GM20431 (cell line): ENCODE measurements at regions not wholly inside any gene's neighbourhood (a gene's known extent, or its start where the extent isn't known, plus 50 kb on each side); places are given as distances from the start of the nearest gene placed in this dataset.
"Not testable (repeated sequence)": the region's sequence is repeated elsewhere in the genome, so short reads cannot be mapped to it uniquely, and the experiment has no call there.

Experiments used
- in situ Hi-C: fragments of 300-500 bp; cut with MseI, MboI; formaldehyde crosslinking; loops from one replicate; pipeline ENCODE4 v1.15.0; 2020; ENCODE audit warnings: low sequenced_read_pairs; ENCODE audit not compliant: unreplicated experiment

GRCh38 chr14:34310724-34311123, 151.3 kb downstream of the SPTSSA start:
- in situ Hi-C loops, result loop anchor here (25.0 kb wide), 2 partner anchors 473 to 1723 kb away; no protein-coding TSS in a partner anchor

GRCh38 chr14:34303811-34304210, 158.2 kb downstream of the SPTSSA start:
- in situ Hi-C loops, result loop anchor here (25.0 kb wide), 2 partner anchors 467 to 1717 kb away; no protein-coding TSS in a partner anchor

- in situ Hi-C loops, result loop anchor here (25.0 kb wide), 2 partner anchors 465 to 1715 kb away; no protein-coding TSS in a partner anchor
Measured at GRCh38 chr14:34302654-34303053, 159.4 kb downstream of the SPTSSA start.

GRCh38 chr14:34300882-34301734, 160.9 kb downstream of the SPTSSA start:
- in situ Hi-C loops, result loop anchor here (25.0 kb wide), 2 partner anchors 464 to 1714 kb away; no protein-coding TSS in a partner anchor

- in situ Hi-C loops, result loop anchor here (25.0 kb wide), 2 partner anchors 463 to 1713 kb away; no protein-coding TSS in a partner anchor
Measured at GRCh38 chr14:34300330-34300729, 161.7 kb downstream of the SPTSSA start.

GRCh38 chr14:34299360-34299759, 162.7 kb downstream of the SPTSSA start:
- in situ Hi-C loops, result no loop called here

- in situ Hi-C loops, result no loop called here
Measured at GRCh38 chr14:34297786-34298520, 164.1 kb downstream of the SPTSSA start.

GRCh38 chr14:34283590-34283989, 178.4 kb downstream of the SPTSSA start:
- in situ Hi-C loops, result no loop called here

DNA sequence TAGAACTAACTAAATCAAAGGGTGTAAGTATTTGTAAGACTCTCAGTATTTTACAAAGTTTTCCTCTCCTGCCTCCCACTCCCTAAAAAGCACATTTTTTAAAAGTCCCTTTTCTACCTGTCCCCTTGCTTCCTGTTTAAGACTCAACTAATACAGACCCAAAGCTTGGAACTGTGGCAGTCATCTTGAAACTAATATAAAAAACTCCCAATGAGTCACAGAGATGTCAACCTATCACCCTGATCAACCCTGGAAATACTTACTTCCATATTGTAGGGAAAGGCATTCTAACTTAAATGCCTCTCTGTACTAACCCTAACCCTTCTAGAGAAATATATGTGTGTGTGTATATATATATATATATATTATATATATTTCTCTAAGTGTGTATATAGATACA, 184.8 kb downstream of the SPTSSA start:
- in situ Hi-C loops, result no loop called here

DNA sequence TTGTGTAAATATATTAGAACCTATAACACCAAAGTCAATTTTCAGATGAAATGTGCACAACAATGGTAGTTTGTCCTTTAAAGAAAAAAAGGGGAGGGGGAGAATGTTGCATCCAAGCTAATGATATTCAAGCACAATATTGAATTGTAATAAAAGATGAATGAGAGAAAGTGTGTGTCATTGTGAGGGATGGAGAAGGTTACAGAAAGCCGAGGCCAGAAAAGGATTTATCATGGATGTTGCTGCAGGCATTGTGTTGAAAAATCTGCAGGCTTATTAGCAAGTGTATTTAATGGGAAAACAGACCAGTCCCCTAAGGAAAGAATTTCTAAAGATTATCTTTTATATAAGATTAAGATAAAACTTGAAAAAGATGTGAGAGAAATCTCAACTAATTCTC, 186.5 kb downstream of the SPTSSA start:
- in situ Hi-C loops, result no loop called here

- in situ Hi-C loops, result no loop called here
Measured at GRCh38 chr14:34275078-34275477, 187.0 kb downstream of the SPTSSA start.

GRCh38 chr14:34273716-34274115, 188.3 kb downstream of the SPTSSA start:
- in situ Hi-C loops, result not testable (repeated sequence)

GRCh38 chr14:34270361-34270760, 191.7 kb downstream of the SPTSSA start:
- in situ Hi-C loops, result no loop called here

DNA sequence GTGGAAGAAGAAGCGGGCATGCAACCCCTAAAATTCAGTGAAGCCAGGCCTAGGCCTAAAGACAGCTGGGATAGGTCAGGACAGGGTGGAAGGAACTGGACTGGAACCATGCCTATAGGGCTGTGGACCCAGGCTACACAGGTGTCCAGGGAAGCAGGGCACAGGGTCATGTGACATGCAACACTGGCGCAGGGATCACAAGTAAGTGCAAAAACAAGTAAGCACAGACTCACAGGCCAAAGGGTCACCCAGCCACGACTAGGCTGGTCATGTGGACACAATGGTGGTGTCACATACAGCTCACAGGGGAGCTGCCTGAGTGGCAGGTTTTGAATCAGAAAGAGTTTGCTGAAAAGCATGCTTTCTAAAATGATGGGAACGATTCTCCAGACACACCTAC, 195.7 kb downstream of the SPTSSA start:
- in situ Hi-C loops, result no loop called here

DNA sequence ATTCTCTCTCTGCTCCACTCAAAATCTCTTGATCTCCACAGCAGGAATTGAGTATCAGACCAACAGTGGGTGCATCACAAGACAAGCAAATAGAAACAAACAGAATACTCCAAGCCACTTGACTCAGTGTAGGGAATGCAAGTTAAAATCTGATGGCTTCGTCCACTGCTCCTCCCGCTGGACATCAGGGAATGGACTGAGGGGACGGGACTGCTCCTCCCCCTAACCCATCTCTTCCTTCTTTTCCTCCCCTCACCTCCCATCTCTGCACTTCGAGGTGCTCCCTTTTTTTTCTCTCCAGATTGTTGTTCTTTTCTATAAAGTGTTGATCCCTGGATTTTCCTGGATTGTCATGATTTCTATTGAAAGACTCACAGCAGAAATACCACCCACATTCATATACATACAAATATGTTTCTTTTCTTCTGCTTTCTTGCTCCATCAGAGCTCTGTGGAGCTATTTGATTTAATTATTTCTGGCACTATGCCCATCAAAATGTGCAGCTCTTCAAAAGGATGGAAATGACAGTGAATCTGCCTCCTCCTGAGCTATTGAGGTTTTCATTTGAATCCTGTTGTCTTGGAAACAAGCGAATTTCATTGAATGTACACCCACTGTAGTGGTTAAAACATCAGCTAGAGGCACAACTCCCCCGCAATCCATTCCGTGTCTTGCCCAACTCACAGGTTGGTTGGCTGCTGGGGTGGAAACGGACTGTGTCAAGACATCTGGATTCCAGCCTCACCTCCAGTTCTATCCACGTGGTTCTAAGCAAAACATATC, 199.7 kb downstream of the SPTSSA start:
- in situ Hi-C loops, result no loop called here

- in situ Hi-C loops, result no loop called here
Measured at GRCh38 chr14:34259996-34260395, 202.0 kb downstream of the SPTSSA start.

GRCh38 chr14:34258318-34258717, 203.7 kb downstream of the SPTSSA start:
- in situ Hi-C loops, result no loop called here

DNA sequence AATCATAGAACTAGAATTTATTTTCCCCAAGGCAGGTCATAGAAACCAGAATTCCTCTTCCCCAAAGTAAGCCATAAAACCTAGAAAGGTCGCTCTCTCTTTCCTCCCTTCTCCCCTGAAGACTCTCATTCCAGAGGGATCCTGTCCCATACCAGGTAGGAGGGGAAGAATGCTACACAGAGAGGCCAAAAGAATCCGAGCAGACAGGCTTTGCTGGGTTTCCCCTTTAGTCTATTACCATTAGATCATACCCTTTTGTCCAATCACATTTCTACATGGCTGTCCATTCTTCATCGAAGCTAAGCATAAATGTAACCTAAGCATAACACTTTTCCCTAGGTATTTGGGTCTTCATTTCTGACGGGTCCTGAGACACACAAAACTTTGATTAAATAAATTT, 204.5 kb downstream of the SPTSSA start:
- in situ Hi-C loops, result no loop called here

GRCh38 chr14:34256223-34256622, 205.8 kb downstream of the SPTSSA start:
- in situ Hi-C loops, result no loop called here

DNA sequence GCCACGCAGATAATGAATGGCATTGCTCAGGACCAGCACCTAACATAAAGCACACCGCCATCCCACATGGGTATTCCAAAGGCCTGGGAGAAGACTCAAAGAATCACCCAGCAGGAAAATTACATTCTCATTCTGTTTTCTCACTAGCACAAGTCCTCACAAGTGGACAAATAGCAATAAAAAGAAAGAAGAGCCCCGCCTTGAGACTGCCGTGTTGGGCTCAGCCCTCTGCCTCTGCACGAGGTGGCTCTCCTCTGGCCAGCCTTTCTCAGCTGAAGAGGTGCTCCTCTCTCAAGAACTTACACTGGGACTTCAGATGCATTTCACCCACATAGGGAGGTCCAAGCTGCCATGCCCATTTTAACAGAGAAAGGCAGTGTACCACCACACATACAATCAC, 207.5 kb downstream of the SPTSSA start:
- in situ Hi-C loops, result no loop called here
